CD4-positive, alpha-beta memory T cell (primary cell): ENCODE measurements at regions not wholly inside any gene's neighbourhood (a gene's known extent, or its start where the extent isn't known, plus 50 kb on each side); places are given as distances from the start of the nearest gene placed in this dataset.
A peak's percentile ranks its signal among the peaks of the same experiment; 100 is the strongest.

Experiments used
- CTCF ChIA-PET: fragments of 350-600 bp; sonication (Branson Sonifier 250); formaldehyde crosslinking; loops from one replicate; lab custom pipeline; 2021; ENCODE audit warnings: inconsistent platforms; ENCODE audit not compliant: partially characterized antibody; lab: Charles Lee
- POLR2A ChIA-PET: fragments of 350-600 bp; sonication (Branson Sonifier 250); formaldehyde crosslinking; loops from one replicate; lab custom pipeline; 2021; ENCODE audit not compliant: partially characterized antibody; lab: Charles Lee
- DNase-seq, 5 donors: peaks; one replicate each; pipeline versions ENCODE4 v3.0.0 to v3.0.0-alpha.2; 2020 to 2022; ENCODE audit warnings: mixed read lengths in 1 of 5
- H3K27ac ChIP-seq: one replicate; pipeline ENCODE4 v1.7.0; 2013; ENCODE audit warnings: low read depth, low read length
- H3K27me3 ChIP-seq: 2 replicates; pipeline ENCODE4 v1.7.0; 2013; ENCODE audit warnings: mild to moderate bottlenecking, low read length, moderate library complexity; ENCODE audit not compliant: insufficient read depth
- H3K36me3 ChIP-seq: 2 replicates; pipeline ENCODE4 v1.7.0; 2013; ENCODE audit warnings: mild to moderate bottlenecking, low read length, moderate library complexity; ENCODE audit not compliant: insufficient read depth
- H3K4me1 ChIP-seq: 2 replicates; pipeline ENCODE4 v1.7.0; 2013; ENCODE audit warnings: mild to moderate bottlenecking, low read length, moderate library complexity; ENCODE audit not compliant: insufficient read depth
- H3K4me3 ChIP-seq, 2 donors: one replicate each; pipeline ENCODE4 v1.7.0; 2013; ENCODE audit warnings: low read length in 2 of 2, mild to moderate bottlenecking in 1 of 2
- H3K9me3 ChIP-seq, 2 donors: one replicate each; pipeline ENCODE4 v1.7.0; 2013; ENCODE audit warnings: low read length in 2 of 2, control low read depth in 1 of 2; ENCODE audit not compliant: control insufficient read depth in 1 of 2
- H3K27ac Mint-ChIP-seq, 7 donors: one replicate each; pipeline ENCODE4 v1.8.0; 2020 to 2021; ENCODE audit warnings: mixed read lengths in 7 of 7, mild to moderate bottlenecking in 6 of 7, inconsistent platforms in 3 of 7, moderate library complexity in 3 of 7
- H3K27me3 Mint-ChIP-seq, 2 donors: one replicate each; pipeline ENCODE4 v1.8.0; 2020 to 2021; ENCODE audit warnings: mixed read lengths in 2 of 2
- H3K36me3 Mint-ChIP-seq, 2 donors: one replicate each; pipeline ENCODE4 v1.8.0; 2020 to 2021; ENCODE audit warnings: mixed read lengths in 2 of 2, inconsistent platforms in 1 of 2, mild to moderate bottlenecking in 1 of 2
- H3K4me1 Mint-ChIP-seq, 4 donors: one replicate each; pipeline ENCODE4 v1.8.0; 2020 to 2021; ENCODE audit warnings: mixed read lengths in 4 of 4, mild to moderate bottlenecking in 1 of 4
- H3K4me3 Mint-ChIP-seq, 8 donors: one replicate each; pipeline ENCODE4 v1.8.0; 2020 to 2021; ENCODE audit warnings: mixed read lengths in 8 of 8, mild to moderate bottlenecking in 7 of 8, moderate library complexity in 6 of 8, inconsistent platforms in 3 of 8
- H3K9me3 Mint-ChIP-seq, 8 donors: one replicate each; pipeline ENCODE4 v1.8.0; 2020 to 2021; ENCODE audit warnings: mixed read lengths in 8 of 8, mild to moderate bottlenecking in 5 of 8, inconsistent platforms in 3 of 8, moderate library complexity in 1 of 8
- intact Hi-C: fragments of 100-400 bp; cut with micrococcal nuclease; formaldehyde crosslinking; loops from one replicate; pipeline ENCODE4 v1.15.1; 2023

DNA sequence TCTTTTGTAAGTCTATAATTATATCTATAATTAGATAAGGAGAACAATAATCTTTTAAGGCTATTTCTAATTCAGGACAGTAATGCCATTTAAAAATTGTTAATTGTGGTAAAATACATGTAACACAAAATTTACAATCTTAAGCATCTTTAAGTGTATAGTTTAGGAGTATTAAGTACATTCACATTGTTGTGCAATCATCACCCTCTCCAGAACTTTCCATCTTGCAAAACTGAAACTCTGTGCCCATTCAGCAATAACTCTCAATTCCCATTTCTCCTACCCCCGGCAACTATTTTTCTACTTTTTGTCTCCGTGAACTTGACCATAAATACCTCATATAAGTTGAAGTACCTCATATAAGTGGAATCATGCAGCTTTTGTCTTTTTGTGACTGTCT, 93.9 kb upstream of the KCNA3 start:
- Mint-ChIP-seq H3K4me3 (no peak overlapping the region), H3K9me3 (no peaks in the 10 kb centered on the region), H3K27ac (no peak overlapping the region), H3K27me3 (peaks cover 9 to 15% of the 10 kb centered on the region in 2 donors), H3K4me1 (peaks cover 0 to 9% (median 2%) of the 10 kb centered on the region in 4 donors), H3K36me3 (no peaks in the 10 kb centered on the region)
- Histone ChIP-seq H3K27ac (no peak overlapping the region), H3K4me1 (peaks cover 4% of the 10 kb centered on the region), H3K36me3 (no peaks in the 10 kb centered on the region), H3K27me3 (no peaks in the 10 kb centered on the region), H3K4me3 (no peak overlapping the region), H3K9me3 (no peaks in the 10 kb centered on the region)
- DNase-seq: no peak
- CTCF ChIA-PET: interaction anchor here (5.5 to 8.3 kb wide), 3 partner anchors 13 to 212 kb away, joined by 37 to 273 read pairs (median 89); no protein-coding TSS in a partner anchor
- intact Hi-C loops: no loop called here
- POLR2A ChIA-PET: no interaction called here

DNA sequence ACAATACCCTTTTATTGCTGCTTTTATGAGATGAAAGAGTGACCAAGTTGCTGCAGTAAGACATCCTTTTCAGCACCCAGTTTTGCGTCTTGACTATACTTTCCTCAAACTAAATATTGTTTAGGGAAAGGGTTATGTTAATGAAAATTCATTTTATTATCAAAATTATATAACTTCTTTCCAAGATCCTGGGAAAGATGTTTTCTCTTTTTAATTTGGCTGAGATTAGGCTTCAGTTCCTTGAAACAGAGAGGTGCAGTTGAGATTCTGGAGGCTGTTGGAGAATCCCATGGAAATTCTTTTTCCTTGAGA, 91.6 kb upstream of the KCNA3 start:
- Mint-ChIP-seq H3K4me3 (no peak overlapping the region), H3K9me3 (no peaks in the 10 kb centered on the region), H3K27ac (no peak overlapping the region), H3K27me3 (peaks cover 12% of the 10 kb centered on the region in 2 donors), H3K36me3 (no peaks in the 10 kb centered on the region), H3K4me1 (peaks cover 0 to 9% (median 2%) of the 10 kb centered on the region in 4 donors)
- no peaks in the 10 kb centered on the region for H3K9me3 ChIP-seq
- no peak for DNase-seq
- H3K27me3 ChIP-seq: no peaks in the 10 kb centered on the region
- CTCF ChIA-PET: interaction anchor here (0.7 to 8.3 kb wide), 39 partner anchors 8 to 634 kb away, joined by 3 to 273 read pairs (median 5); partner anchors contain the start of gene KCNA2
- POLR2A ChIA-PET: interaction anchor here (0.9 to 3.2 kb wide), 11 partner anchors 21 to 159 kb away, joined by 3 to 48 read pairs (median 6); no protein-coding TSS in a partner anchor
- H3K4me1 ChIP-seq: peaks cover 4% of the 10 kb centered on the region
- intact Hi-C loops: loop anchor here (1.0 kb wide), 5 partner anchors 15 to 211 kb away; no protein-coding TSS in a partner anchor
- no peak overlapping the region for H3K27ac ChIP-seq
- H3K36me3 ChIP-seq: no peaks in the 10 kb centered on the region
- no peak overlapping the region for H3K4me3 ChIP-seq

DNA sequence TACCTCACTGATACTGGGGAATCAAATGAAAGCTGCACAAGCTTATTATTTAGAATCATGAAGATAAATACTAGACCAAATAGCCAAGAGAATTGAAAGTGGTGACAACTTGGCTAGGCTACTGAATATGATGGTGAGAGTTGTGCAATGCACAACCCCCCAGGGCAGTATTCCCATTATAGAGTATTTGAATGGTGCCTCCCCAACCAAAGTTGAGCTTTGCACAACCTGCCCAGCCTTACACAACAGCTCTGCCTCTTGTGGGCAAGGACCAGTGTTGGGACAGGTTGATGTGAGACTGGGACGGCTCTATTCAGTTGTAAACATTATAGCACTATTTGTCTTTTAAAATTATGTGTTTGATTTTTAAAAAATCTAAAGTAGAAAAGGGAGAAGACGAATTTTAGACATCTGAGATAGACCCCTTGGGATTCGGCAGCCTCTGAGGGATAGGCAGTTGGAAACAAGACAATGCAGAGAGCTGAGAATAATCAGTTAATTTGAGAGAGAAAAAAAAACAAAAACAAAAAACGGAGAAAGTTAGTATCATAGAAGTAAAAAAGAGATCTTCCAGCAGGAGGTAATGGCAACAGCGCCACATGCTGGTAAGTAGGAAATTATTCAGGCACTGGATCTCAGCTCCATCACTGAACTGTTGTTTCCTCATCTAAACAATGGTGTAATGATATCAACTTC, 91.0 kb upstream of the KCNA3 start:
- Mint-ChIP-seq H3K27ac (peak overlapping the region in 1 of 7 donors; percentile 80), H3K4me1 (peaks cover 0 to 9% (median 2%) of the 10 kb centered on the region in 4 donors), H3K27me3 (peaks cover 12% of the 10 kb centered on the region in 2 donors), H3K4me3 (no peak overlapping the region), H3K36me3 (no peaks in the 10 kb centered on the region), H3K9me3 (no peaks in the 10 kb centered on the region)
- peak; percentile 59 to 71 (median 68) for DNase-seq
- H3K4me1 ChIP-seq: peaks cover 4% of the 10 kb centered on the region
- H3K27ac ChIP-seq: no peak overlapping the region
- H3K9me3 ChIP-seq: no peaks in the 10 kb centered on the region
- H3K27me3 ChIP-seq: no peaks in the 10 kb centered on the region
- intact Hi-C loops: loop anchor here (1.0 kb wide), 5 partner anchors 16 to 210 kb away; no protein-coding TSS in a partner anchor
- H3K36me3 ChIP-seq: no peaks in the 10 kb centered on the region
- POLR2A ChIA-PET: interaction anchor here (0.8 to 3.2 kb wide), 12 partner anchors 12 to 159 kb away, joined by 3 to 48 read pairs (median 5); no protein-coding TSS in a partner anchor
- CTCF ChIA-PET: interaction anchor here (0.7 to 8.3 kb wide), 48 partner anchors 9 to 634 kb away, joined by 3 to 273 read pairs (median 5); partner anchors contain the start of gene KCNA2
- H3K4me3 ChIP-seq: no peak overlapping the region

DNA sequence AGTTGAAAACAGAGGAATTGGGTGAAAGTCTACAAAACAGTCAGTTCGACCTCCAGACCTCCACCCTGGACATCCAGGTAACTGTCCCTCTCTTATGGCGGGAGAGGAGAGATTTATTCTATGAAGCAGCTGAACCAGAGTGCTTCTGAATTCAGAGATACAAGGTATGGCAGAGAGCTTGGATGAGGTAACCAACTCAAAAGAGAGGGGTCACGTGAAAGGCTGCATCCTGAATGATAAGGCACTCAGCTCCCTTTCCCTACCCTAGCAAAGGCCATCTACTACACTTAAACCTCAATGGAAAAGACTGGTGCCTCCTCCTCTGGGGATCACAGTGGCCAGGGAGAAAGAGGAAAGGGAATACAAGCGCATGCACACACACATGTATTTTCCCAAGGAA, 88.4 kb upstream of the KCNA3 start:
- ChIA-PET CTCF (interaction anchor here (1.4 to 8.3 kb wide), 7 partner anchors 12 to 169 kb away, joined by 3 to 273 read pairs (median 19); no protein-coding TSS in a partner anchor), POLR2A (interaction anchor here (2.2 kb wide), 1 partner anchor 144 kb away, joined by 6 read pairs; no protein-coding TSS in a partner anchor)
- intact Hi-C loops: no loop called here
- Histone ChIP-seq H3K27me3 (no peaks in the 10 kb centered on the region), H3K9me3 (no peaks in the 10 kb centered on the region), H3K4me1 (peaks cover 4% of the 10 kb centered on the region), H3K36me3 (no peaks in the 10 kb centered on the region), H3K27ac (no peak overlapping the region), H3K4me3 (no peak overlapping the region)
- no peaks in the 10 kb centered on the region for H3K9me3 Mint-ChIP-seq
- no peak overlapping the region for H3K4me3 Mint-ChIP-seq
- no peaks in the 10 kb centered on the region for H3K36me3 Mint-ChIP-seq
- peaks cover 0 to 9% (median 2%) of the 10 kb centered on the region in 4 donors for H3K4me1 Mint-ChIP-seq
- DNase-seq: no peak
- peaks cover 10% of the 10 kb centered on the region in 2 donors for H3K27me3 Mint-ChIP-seq
- H3K27ac Mint-ChIP-seq: peak overlapping the region in 1 of 7 donors; percentile 66

DNA sequence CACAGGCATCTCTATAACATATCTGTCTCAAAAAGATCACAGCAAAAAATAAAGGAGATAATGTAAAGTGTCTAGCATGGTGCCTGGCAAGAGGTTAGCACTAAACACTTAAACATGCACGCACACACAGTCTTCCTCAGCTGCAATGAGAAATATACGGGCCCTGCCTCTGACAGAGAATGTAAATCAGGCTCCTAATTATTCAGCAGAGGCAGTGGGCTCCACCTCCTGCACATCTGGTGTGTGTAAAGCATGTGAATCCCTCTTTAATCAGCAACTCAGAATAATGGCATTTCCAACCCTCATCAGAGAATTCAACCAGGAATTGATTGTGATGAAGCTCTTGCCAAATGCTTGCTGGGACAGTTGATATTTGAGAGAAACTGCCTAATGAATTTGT, 85.6 kb upstream of the KCNA3 start:
- no peak overlapping the region for H3K4me3 ChIP-seq
- H3K4me3 Mint-ChIP-seq: no peak overlapping the region
- H3K36me3 ChIP-seq: no peaks in the 10 kb centered on the region
- intact Hi-C loops: no loop called here
- peaks cover 5% of the 10 kb centered on the region for H3K27me3 ChIP-seq
- no peak overlapping the region for H3K27ac Mint-ChIP-seq
- H3K9me3 ChIP-seq: no peaks in the 10 kb centered on the region
- H3K9me3 Mint-ChIP-seq: peaks cover 0 to 2% (median 0%) of the 10 kb centered on the region in 8 donors
- ChIA-PET POLR2A (no interaction called here), CTCF (interaction anchor here (2.3 kb wide), 1 partner anchor 141 kb away, joined by 9 read pairs; no protein-coding TSS in a partner anchor)
- H3K4me1 Mint-ChIP-seq: peaks cover 0 to under 1% (median 0%) of the 10 kb centered on the region in 4 donors
- peaks cover 8 to 13% of the 10 kb centered on the region in 2 donors for H3K27me3 Mint-ChIP-seq
- no peaks in the 10 kb centered on the region for H3K4me1 ChIP-seq
- no peak for DNase-seq
- H3K36me3 Mint-ChIP-seq: no peaks in the 10 kb centered on the region
- H3K27ac ChIP-seq: no peak overlapping the region

DNA sequence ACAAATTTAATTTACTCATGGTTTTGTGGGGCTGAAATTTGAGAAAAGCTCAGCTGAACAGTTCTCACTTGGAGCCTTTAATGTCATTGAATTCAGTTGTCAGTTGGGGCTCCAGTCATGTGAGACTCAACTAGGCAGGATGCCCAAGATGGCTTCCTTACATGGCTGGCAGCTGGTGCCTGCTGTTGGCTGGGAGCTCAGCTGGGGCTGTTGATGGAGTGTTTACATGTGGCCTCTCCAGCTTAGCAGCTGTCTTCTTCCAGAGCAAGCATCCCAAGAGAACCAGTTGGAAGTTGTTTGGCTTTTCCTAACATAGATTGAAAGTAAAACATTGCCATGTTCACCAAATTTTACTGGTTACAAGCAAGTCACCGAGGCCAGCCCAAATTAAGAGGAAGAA, 81.8 kb upstream of the KCNA3 start:
- no peaks in the 10 kb centered on the region for H3K4me1 ChIP-seq
- Mint-ChIP-seq H3K27me3 (peaks cover 8 to 20% of the 10 kb centered on the region in 2 donors), H3K27ac (no peak overlapping the region), H3K4me3 (no peak overlapping the region), H3K9me3 (peaks cover 0 to 2% (median 0%) of the 10 kb centered on the region in 8 donors), H3K4me1 (no peaks in the 10 kb centered on the region), H3K36me3 (no peaks in the 10 kb centered on the region)
- H3K4me3 ChIP-seq: no peak overlapping the region
- DNase-seq: no peak
- H3K27me3 ChIP-seq: peaks cover 5% of the 10 kb centered on the region
- H3K27ac ChIP-seq: no peak overlapping the region
- ChIA-PET POLR2A (no interaction called here), CTCF (interaction anchor here (1.0 to 2.3 kb wide), 4 partner anchors 10 to 137 kb away, joined by 3 to 12 read pairs (median 4); no protein-coding TSS in a partner anchor)
- no peaks in the 10 kb centered on the region for H3K36me3 ChIP-seq
- intact Hi-C loops: no loop called here
- H3K9me3 ChIP-seq: no peaks in the 10 kb centered on the region
